22Rv1 (cell line): ENCODE measurements at regions not wholly inside any gene's neighbourhood (a gene's known extent, or its start where the extent isn't known, plus 50 kb on each side); places are given as distances from the start of the nearest gene placed in this dataset.

Experiments
- CTCF ChIP-seq: fragments of 450-650 bp; IDR thresholded peaks from 2 replicates; pipeline ENCODE4 v1.5.1; 2017; ENCODE audit warnings: mild to moderate bottlenecking
- ZFX ChIP-seq: fragments of 450-650 bp; IDR thresholded peaks from 2 replicates; pipeline ENCODE4 v1.6.1; 2017; ENCODE audit warnings: antibody characterized with exemption, borderline replicate concordance

- no peak for TF ChIP-seq CTCF
- no peak for TF ChIP-seq ZFX
These were observed 512.6 kb downstream of the MRPL39 start for GRCh38 chr21:25094695-25095094.
